GM12878 (cell line): ENCODE measurements at regions not wholly inside any gene's neighbourhood (a gene's known extent, or its start where the extent isn't known, plus 50 kb on each side); places are given as distances from the start of the nearest gene placed in this dataset.

Source experiments
- ATAC-seq: fragments of 200-7000 bp; cut with Tn5 transposase; 3 replicates; pipeline ENCODE4 v1.9.1; 2020; ENCODE audit warnings: mild to moderate bottlenecking, moderate library complexity
- BruUV-seq: library from RNA; stranded (reverse); fragments of 400-500 nt; replicated peaks from 2 replicates; lab custom pipeline; 2021; lab: Mats Ljungman, UMichigan
- CTCF ChIA-PET: fragments of 300-600 bp; sonication (Branson Sonifier 250); formaldehyde crosslinking; extraction: SDS; loops from one replicate; lab custom pipeline; 2021; ENCODE audit warnings: inconsistent platforms; lab: Yijun Ruan, JAX
- POLR2A ChIA-PET: fragments of 350-600 bp; formaldehyde crosslinking; extraction: SDS; loops from one replicate; lab custom pipeline; 2021; ENCODE audit warnings: inconsistent platforms; lab: Charles Lee
- RAD21 ChIA-PET: fragments of 300-600 bp; sonication (Branson Sonifier 250); formaldehyde crosslinking; loops from one replicate; lab custom pipeline; 2023; ENCODE audit warnings: antibody characterized with exemption; ENCODE audit not compliant: unreplicated experiment; lab: Charles Lee
- SMC1A ChIA-PET: fragments of 300-600 bp; sonication (Branson Sonifier 250); formaldehyde crosslinking; loops from one replicate; lab custom pipeline; 2023; ENCODE audit not compliant: unreplicated experiment, uncharacterized antibody; lab: Charles Lee
- DNase-seq: peaks from one replicate; pipeline ENCODE4 v3.0.0-alpha.2; 2011; ENCODE audit warnings: low read depth, low spot score
- FAIRE-seq: peaks from 3 replicates; lab custom pipeline; 2011; peaks lifted over from hg19 to GRCh38; lab: Jason Lieb, UNC
- H2AFZ ChIP-seq: 2 replicates; pipeline ENCODE4 v1.6.0; 2011; ENCODE audit warnings: low read depth, low read length, control low read depth; ENCODE audit not compliant: control insufficient read depth
- H3K27ac ChIP-seq: 2 replicates; pipeline ENCODE4 v1.5.1; 2011; ENCODE audit warnings: control low read depth; ENCODE audit not compliant: control insufficient read depth, insufficient read depth
- H3K27me3 ChIP-seq, 2 experiments: replicated peaks in 1 of 2; 2 replicates each; pipeline versions ENCODE4 v1.6.0 to v1.6.1; 2011; ENCODE audit warnings: low read length in 1 of 2; ENCODE audit not compliant: control insufficient read depth in 2 of 2, insufficient read depth in 2 of 2
- H3K36me3 ChIP-seq, 2 experiments: 2 replicates each; pipeline ENCODE4 v1.5.1; 2011; ENCODE audit warnings: low read length in 1 of 2; ENCODE audit not compliant: control insufficient read depth in 2 of 2, insufficient read depth in 2 of 2
- H3K4me1 ChIP-seq: 2 replicates; pipeline ENCODE4 v1.6.1; 2011; ENCODE audit warnings: mild to moderate bottlenecking, low read length, moderate library complexity, mixed read lengths; ENCODE audit not compliant: control insufficient read depth, insufficient read depth
- H3K4me2 ChIP-seq: 2 replicates; pipeline ENCODE4 v1.6.0; 2011; ENCODE audit warnings: control low read depth; ENCODE audit not compliant: control insufficient read depth, insufficient read depth
- H3K4me3 ChIP-seq: fragments of 200-600 bp; sonication (generic); 2 replicates; pipeline ENCODE4 v1.5.1; 2016
- H3K79me2 ChIP-seq: 2 replicates; pipeline ENCODE4 v1.6.0; 2011; ENCODE audit warnings: low read length; ENCODE audit not compliant: control insufficient read depth, insufficient read depth
- H3K9ac ChIP-seq: 2 replicates; pipeline ENCODE4 v1.8.0; 2011; ENCODE audit warnings: low read length, control low read depth, mixed read lengths; ENCODE audit not compliant: control insufficient read depth, insufficient read depth
- H3K9me3 ChIP-seq: replicated peaks from 3 replicates; pipeline ENCODE4 v1.5.1; 2011; ENCODE audit warnings: mild to moderate bottlenecking, low read length; ENCODE audit not compliant: control insufficient read depth, insufficient read depth
- H4K20me1 ChIP-seq: 2 replicates; pipeline ENCODE4 v1.6.0; 2011; ENCODE audit not compliant: control insufficient read depth, insufficient read depth
- BMI1 ChIP-seq: fragments of 450-650 bp; IDR thresholded peaks from 2 replicates; pipeline ENCODE4 v1.6.1; 2016; ENCODE audit warnings: mild to moderate bottlenecking, moderate library complexity, borderline replicate concordance
- CEBPZ ChIP-seq: fragments of 150-350 bp; IDR thresholded peaks from 2 replicates; pipeline ENCODE4 v1.6.1; 2016; ENCODE audit warnings: low read depth, low read length
- EP300 ChIP-seq, 2 experiments: fragments of 150-350 bp in 1 of 2; IDR thresholded peaks; 2 replicates each; pipeline ENCODE4 v1.6.1; 2011 to 2012; ENCODE audit warnings: low read depth in 2 of 2, low read length in 2 of 2, borderline replicate concordance in 1 of 2, improper control_type of control experiment in 1 of 2, inconsistent platforms in 1 of 2; ENCODE audit not compliant: control insufficient read depth in 1 of 2
- NKRF ChIP-seq: fragments of 450-650 bp; conservative IDR thresholded peaks from 2 replicates; pipeline ENCODE4 v1.6.1; 2017; ENCODE audit warnings: mild to moderate bottlenecking, moderate library complexity
- NR2C1 ChIP-seq: fragments of 450-650 bp; IDR thresholded peaks from 2 replicates; pipeline ENCODE4 v1.6.1; 2017; ENCODE audit warnings: antibody characterized with exemption, mild to moderate bottlenecking, moderate library complexity
- SMAD5 ChIP-seq: IDR thresholded peaks from 2 replicates; pipeline ENCODE4 v1.6.1; 2016; ENCODE audit warnings: antibody characterized with exemption, low read depth
- TAF1 ChIP-seq: IDR thresholded peaks from 2 replicates; pipeline ENCODE4 v1.6.1; 2011; ENCODE audit warnings: mild to moderate bottlenecking, low read depth, low read length, borderline replicate concordance
- ZBTB33 ChIP-seq: fragments of 450-650 bp; IDR thresholded peaks from 2 replicates; pipeline ENCODE4 v1.6.1; 2017; ENCODE audit warnings: mild to moderate bottlenecking
- WGBS: methylation state at CpG from one replicate; pipeline ENCODE4 v1.1.6; 2016; ENCODE audit warnings: low lambda C conversion rate; ENCODE audit not compliant: insufficient replicate concordance, insufficient coverage; ENCODE audit errors: missing lambda C conversion rate; 5-methylcytosine and 5-hydroxymethylcytosine counted together
- in situ Hi-C: fragments of 300-500 bp; cut with MboI; formaldehyde crosslinking; loops from 9 replicates; pipeline ENCODE4 v1.14.3; 2018; ENCODE audit warnings: mixed read lengths
- intact Hi-C: fragments of 100-400 bp; cut with micrococcal nuclease; formaldehyde crosslinking; loops from one replicate; pipeline ENCODE4 v1.14.2; 2022; ENCODE audit not compliant: unreplicated experiment

- ChIA-PET POLR2A (no interaction called here), SMC1A (no interaction called here), CTCF (no interaction called here), RAD21 (no interaction called here)
- Histone ChIP-seq H3K36me3 (no peaks in the 10 kb centered on the region), H2AFZ (no peak overlapping the region), H4K20me1 (no peaks in the 10 kb centered on the region), H3K9ac (no peak overlapping the region), H3K4me1 (no peaks in the 10 kb centered on the region), H3K4me2 (no peak overlapping the region), H3K4me3 (no peak overlapping the region), H3K27ac (no peak overlapping the region), H3K9me3 (no peaks in the 10 kb centered on the region; the same call in 2 of the 3 replicates), H3K79me2 (no peaks in the 10 kb centered on the region), H3K27me3 (no peaks in the 10 kb centered on the region; a peak in 1 of 4 replicates)
- DNase-seq: no peak
- in situ Hi-C loops (no loop called here), intact Hi-C loops (no loop called here)
- BruUV-seq: no TSS peak
- FAIRE-seq: no peak
- 33% methylated on average over 17 of the region's 17 CpGs for WGBS
- no peak for TF ChIP-seq TAF1
- no peak for ATAC-seq
Observed at GRCh38 chr10:118482393-118483331, 112.8 kb downstream of the PRLHR start.

GRCh38 chr10:118481871-118482270 lies 113.6 kb downstream of the PRLHR start:
- Histone ChIP-seq H3K27me3 (no peaks in the 10 kb centered on the region; a peak in 1 of 4 replicates), H3K27ac (no peak overlapping the region), H3K4me3 (no peak overlapping the region), H3K9ac (no peak overlapping the region), H3K4me2 (no peak overlapping the region), H3K79me2 (no peaks in the 10 kb centered on the region), H3K4me1 (no peaks in the 10 kb centered on the region), H3K36me3 (no peaks in the 10 kb centered on the region), H2AFZ (no peak overlapping the region), H4K20me1 (no peaks in the 10 kb centered on the region), H3K9me3 (no peaks in the 10 kb centered on the region)
- ChIA-PET CTCF (no interaction called here), POLR2A (no interaction called here), RAD21 (no interaction called here), SMC1A (no interaction called here)
- BruUV-seq: no TSS peak
- DNase-seq (no peak), ATAC-seq (no peak), FAIRE-seq (no peak)
- 54% methylated on average over 6 of the region's 6 CpGs for WGBS
- intact Hi-C loops: no loop called here
- in situ Hi-C loops: no loop called here
- TF ChIP-seq NR2C1: no peak
- no peak for TF ChIP-seq EP300 (IDR thresholded peaks at IDR 0.05; ENCODE audit: borderline replicate concordance in 1 of 2, control insufficient read depth in 1 of 2, low read depth in 2 of 2, low read length in 2 of 2)
- no peak for TF ChIP-seq CEBPZ
- TF ChIP-seq SMAD5: no peak
- TF ChIP-seq NKRF: no peak
- no peak for TF ChIP-seq BMI1
- no peak for TF ChIP-seq ZBTB33
